ENCODE measurements at regions not wholly inside any gene's neighbourhood (a gene's known extent, or its start where the extent isn't known, plus 50 kb on each side); places are given as distances from the start of the nearest gene placed in this dataset.

GRCh38 chr3:148008591-148008990, 599.4 kb downstream of the ZIC1 start:
- TF ChIP-seq POLR2AphosphoS5 (IDR thresholded peaks at IDR 0.05; ENCODE audit: insufficient read depth in 1 of 2, low read depth in 1 of 2) = no peak
- TF ChIP-seq POLR2A (IDR thresholded peaks at IDR 0.05) = no peak
- no peak for TF ChIP-seq CTCF (IDR thresholded peaks at IDR 0.05)
- intact Hi-C loops (cut with DNase I) = no loop called here
- H3K27me3 ChIP-seq = no peaks in the 10 kb centered on the region
- H3K36me3 ChIP-seq = no peaks in the 10 kb centered on the region
- H3K4me3 ChIP-seq = no peak overlapping the region
- H3K27ac ChIP-seq = no peak overlapping the region
- no peak for DNase-seq (ENCODE audit: extremely low spot score in 2 of 2)
- no peaks in the 10 kb centered on the region for H3K9me3 ChIP-seq
- H3K4me1 ChIP-seq = no peaks in the 10 kb centered on the region

DNA sequence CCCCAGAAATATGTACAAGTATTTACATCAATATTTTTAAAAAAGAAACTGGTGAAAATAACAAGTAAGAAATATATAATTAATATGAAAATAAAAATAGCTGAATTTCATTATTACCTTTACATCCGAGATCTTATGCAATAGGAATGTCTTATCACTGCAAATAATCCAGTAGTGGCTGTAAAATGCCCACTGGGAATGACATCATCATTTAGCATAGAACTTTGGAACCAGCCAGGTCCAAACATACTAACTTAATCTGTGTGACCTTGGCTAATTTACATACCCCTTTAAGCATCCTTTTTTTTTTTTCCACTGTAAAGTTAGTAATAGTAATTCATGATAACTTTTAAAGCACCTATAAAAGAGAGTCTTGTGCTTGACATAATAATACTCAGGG, 611.7 kb downstream of the ZIC1 start:
- TF ChIP-seq POLR2AphosphoS5 (IDR thresholded peaks at IDR 0.05; ENCODE audit: insufficient read depth in 1 of 2, low read depth in 1 of 2) (no peak), CTCF (IDR thresholded peaks at IDR 0.05) (no peak), POLR2A (IDR thresholded peaks at IDR 0.05) (no peak)
- H3K9me3 ChIP-seq = no peaks in the 10 kb centered on the region
- no peaks in the 10 kb centered on the region for H3K4me1 ChIP-seq
- no peaks in the 10 kb centered on the region for H3K36me3 ChIP-seq
- H3K4me3 ChIP-seq = no peak overlapping the region
- no peak overlapping the region for H3K27ac ChIP-seq
- intact Hi-C loops (cut with DNase I) = no loop called here
- no peak for DNase-seq (ENCODE audit: extremely low spot score in 2 of 2)
- H3K27me3 ChIP-seq = no peaks in the 10 kb centered on the region

GRCh38 chr3:148021381-148021780, 612.2 kb downstream of the ZIC1 start:
- no peak for DNase-seq (ENCODE audit: extremely low spot score in 2 of 2)
- no peaks in the 10 kb centered on the region for H3K4me1 ChIP-seq
- H3K27me3 ChIP-seq = no peaks in the 10 kb centered on the region
- no peak overlapping the region for H3K27ac ChIP-seq
- H3K36me3 ChIP-seq = no peaks in the 10 kb centered on the region
- H3K9me3 ChIP-seq = no peaks in the 10 kb centered on the region
- TF ChIP-seq POLR2AphosphoS5 (IDR thresholded peaks at IDR 0.05; ENCODE audit: insufficient read depth in 1 of 2, low read depth in 1 of 2) = no peak
- TF ChIP-seq CTCF (IDR thresholded peaks at IDR 0.05) = no peak
- TF ChIP-seq POLR2A (IDR thresholded peaks at IDR 0.05) = no peak
- intact Hi-C loops (cut with DNase I) = no loop called here
- H3K4me3 ChIP-seq = no peak overlapping the region

- DNase-seq (ENCODE audit: extremely low spot score in 2 of 2) = no peak
- no peaks in the 10 kb centered on the region for H3K27me3 ChIP-seq
- intact Hi-C loops (cut with DNase I) = no loop called here
- H3K27ac ChIP-seq = no peak overlapping the region
- no peaks in the 10 kb centered on the region for H3K36me3 ChIP-seq
- H3K4me3 ChIP-seq = no peak overlapping the region
- no peaks in the 10 kb centered on the region for H3K9me3 ChIP-seq
- no peaks in the 10 kb centered on the region for H3K4me1 ChIP-seq
- TF ChIP-seq CTCF (IDR thresholded peaks at IDR 0.05) (no peak), POLR2AphosphoS5 (IDR thresholded peaks at IDR 0.05; ENCODE audit: insufficient read depth in 1 of 2, low read depth in 1 of 2) (no peak), POLR2A (IDR thresholded peaks at IDR 0.05) (no peak)
Observed at GRCh38 chr3:148023994-148024393, 614.8 kb downstream of the ZIC1 start.

GRCh38 chr3:148026009-148026588, 616.9 kb downstream of the ZIC1 start:
- TF ChIP-seq POLR2A (IDR thresholded peaks at IDR 0.05) (no peak), CTCF (IDR thresholded peaks at IDR 0.05) (no peak), POLR2AphosphoS5 (IDR thresholded peaks at IDR 0.05; ENCODE audit: insufficient read depth in 1 of 2, low read depth in 1 of 2) (no peak)
- Histone ChIP-seq H3K4me3 (no peak overlapping the region), H3K4me1 (no peaks in the 10 kb centered on the region), H3K27ac (no peak overlapping the region), H3K9me3 (no peaks in the 10 kb centered on the region), H3K27me3 (no peaks in the 10 kb centered on the region), H3K36me3 (no peaks in the 10 kb centered on the region)
- intact Hi-C loops (cut with DNase I) = loop anchor here (2.0 kb wide), 1 partner anchor 63 kb away; no protein-coding TSS in a partner anchor
- DNase-seq (ENCODE audit: extremely low spot score in 2 of 2) = no peak
